HepG2 (cell line): ENCODE measurements at regions not wholly inside any gene's neighbourhood (a gene's known extent, or its start where the extent isn't known, plus 50 kb on each side); places are given as distances from the start of the nearest gene placed in this dataset.
A peak's percentile ranks its signal among the peaks of the same experiment; 100 is the strongest.

Experiments used
- BORCS8-MEF2B ChIP-seq: sonication (generic); formaldehyde crosslinking; IDR thresholded peaks from 2 replicates; pipeline ENCODE4 v1.8.0; 2022; ENCODE audit warnings: mild to moderate bottlenecking, missing genetic modification reagents
- CEBPG ChIP-seq: IDR thresholded peaks from 2 replicates; pipeline ENCODE4 v1.6.1; 2016
- DR1 ChIP-seq: sonication (generic); formaldehyde crosslinking; IDR thresholded peaks from 2 replicates; pipeline ENCODE4 v1.8.0; 2021; ENCODE audit warnings: mild to moderate bottlenecking, missing genetic modification reagents, inconsistent platforms
- ERF ChIP-seq: IDR thresholded peaks from 2 replicates; pipeline ENCODE4 v1.6.1; 2018; ENCODE audit warnings: missing biosample characterization, missing genetic modification reagents
- NPAS2 ChIP-seq: sonication (generic); formaldehyde crosslinking; IDR thresholded peaks from 2 replicates; pipeline ENCODE4 v1.8.0; 2022; ENCODE audit warnings: mild to moderate bottlenecking, missing genetic modification reagents, borderline replicate concordance
- RAD51 ChIP-seq: fragments of 450-650 bp; IDR thresholded peaks from 2 replicates; pipeline ENCODE4 v1.6.1; 2016; ENCODE audit warnings: borderline replicate concordance
- SALL1 ChIP-seq: sonication (generic); formaldehyde crosslinking; IDR thresholded peaks from 2 replicates; pipeline ENCODE4 v1.8.0; 2022; ENCODE audit warnings: mild to moderate bottlenecking, missing genetic modification reagents
- TCF7 ChIP-seq: sonication (generic); IDR thresholded peaks from 2 replicates; pipeline ENCODE4 v1.6.1; 2016; ENCODE audit warnings: antibody characterized with exemption, low read depth
- THAP11 ChIP-seq: IDR thresholded peaks from 2 replicates; pipeline ENCODE4 v1.6.1; 2016; ENCODE audit warnings: missing biosample characterization, missing genetic modification reagents
- ZFP62 ChIP-seq: sonication (generic); formaldehyde crosslinking; IDR thresholded peaks from 2 replicates; pipeline ENCODE4 v1.4.0; 2020; ENCODE audit warnings: missing genetic modification reagents
- ZIK1 ChIP-seq: sonication (generic); formaldehyde crosslinking; IDR thresholded peaks from 2 replicates; pipeline ENCODE4 v1.5.0; 2020; ENCODE audit warnings: mild to moderate bottlenecking, low read depth, missing genetic modification reagents, borderline replicate concordance
- ZNF264 ChIP-seq: sonication (generic); formaldehyde crosslinking; IDR thresholded peaks from 2 replicates; pipeline ENCODE4 v1.4.0; 2020; ENCODE audit warnings: missing genetic modification reagents
- ZNF30 ChIP-seq: sonication (generic); formaldehyde crosslinking; IDR thresholded peaks from 2 replicates; pipeline ENCODE4 v1.5.0; 2020; ENCODE audit warnings: mild to moderate bottlenecking, missing genetic modification reagents
- ZNF407 ChIP-seq: sonication (generic); formaldehyde crosslinking; IDR thresholded peaks from one replicate; pipeline ENCODE4 v1.5.1; 2020; ENCODE audit warnings: mild to moderate bottlenecking, missing genetic modification reagents; ENCODE audit errors: not compliant biosample characterization
- ZNF576 ChIP-seq: sonication (generic); formaldehyde crosslinking; IDR thresholded peaks from 2 replicates; pipeline ENCODE4 v1.4.0; 2020; ENCODE audit warnings: mild to moderate bottlenecking, missing genetic modification reagents
- ZNF629 ChIP-seq: sonication (generic); formaldehyde crosslinking; conservative IDR thresholded peaks from 2 replicates; pipeline ENCODE4 v1.5.0; 2020; ENCODE audit warnings: missing genetic modification reagents
- ZNF691 ChIP-seq: sonication (generic); formaldehyde crosslinking; IDR thresholded peaks from 2 replicates; pipeline ENCODE4 v1.4.0; 2020; ENCODE audit warnings: missing genetic modification reagents, low read depth, mild to moderate bottlenecking, borderline replicate concordance
- ZNF773 ChIP-seq: sonication (generic); formaldehyde crosslinking; IDR thresholded peaks from 2 replicates; pipeline ENCODE4 v1.4.0; 2020; ENCODE audit warnings: missing genetic modification reagents, borderline replicate concordance
- TF ChIP-seq, protein P1 (sequence below): sonication (generic); formaldehyde crosslinking; IDR thresholded peaks from 2 replicates; pipeline ENCODE4 v1.5.0; 2020; ENCODE audit warnings: mild to moderate bottlenecking, missing genetic modification reagents

GRCh38 chr20:50450881-50451752, 59.1 kb upstream of the PTPN1 start (continued):
- TF ChIP-seq ZNF576 (no peak), ZNF629 (CRISPR knock-in tag) (peak; percentile 26; the same call in 1 of the 2 replicates), ZNF407 (CRISPR knock-in tag) (peak; percentile 87), ZIK1 (CRISPR knock-in tag) (0 out of 2 replicates have a peak, but pooled peaks have one; percentile 59), ZFP62 (no peak), ZNF691 (peak; percentile 83; the same call in 1 of the 2 replicates), BORCS8-MEF2B (CRISPR knock-in tag) (peak; percentile 45; the same call in 1 of the 2 replicates), ZNF264 (CRISPR knock-in tag) (peak; percentile 54; the same call in 1 of the 2 replicates), TCF7 (no peak), NPAS2 (CRISPR knock-in tag) (no peak), ZNF773 (CRISPR knock-in tag) (no peak), CEBPG (peak; percentile 92), SALL1 (CRISPR knock-in tag) (peak; percentile 69), DR1 (no peak), ERF (0 out of 2 replicates have a peak, but pooled peaks have one; percentile 47), THAP11 (CRISPR knock-in tag) (peak; percentile 26; the same call in 1 of the 2 replicates), ZNF30 (CRISPR knock-in tag) (peak; percentile 58; the same call in 1 of the 2 replicates), RAD51 (no peak)
- TF ChIP-seq, protein P1, sequence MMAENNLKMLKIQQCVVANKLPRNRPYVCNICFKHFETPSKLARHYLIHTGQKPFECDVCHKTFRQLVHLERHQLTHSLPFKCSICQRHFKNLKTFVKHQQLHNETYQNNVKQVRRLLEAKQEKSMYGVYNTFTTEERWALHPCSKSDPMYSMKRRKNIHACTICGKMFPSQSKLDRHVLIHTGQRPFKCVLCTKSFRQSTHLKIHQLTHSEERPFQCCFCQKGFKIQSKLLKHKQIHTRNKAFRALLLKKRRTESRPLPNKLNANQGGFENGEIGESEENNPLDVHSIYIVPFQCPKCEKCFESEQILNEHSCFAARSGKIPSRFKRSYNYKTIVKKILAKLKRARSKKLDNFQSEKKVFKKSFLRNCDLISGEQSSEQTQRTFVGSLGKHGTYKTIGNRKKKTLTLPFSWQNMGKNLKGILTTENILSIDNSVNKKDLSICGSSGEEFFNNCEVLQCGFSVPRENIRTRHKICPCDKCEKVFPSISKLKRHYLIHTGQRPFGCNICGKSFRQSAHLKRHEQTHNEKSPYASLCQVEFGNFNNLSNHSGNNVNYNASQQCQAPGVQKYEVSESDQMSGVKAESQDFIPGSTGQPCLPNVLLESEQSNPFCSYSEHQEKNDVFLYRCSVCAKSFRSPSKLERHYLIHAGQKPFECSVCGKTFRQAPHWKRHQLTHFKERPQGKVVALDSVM: no peak
